Activated T-helper 2 cell treated with anti-CD3 and anti-CD28 coated beads, Interferon-gamma antibody, Interleukin-2, Interleukin-4, amounts not matched to agents 10 μg/mL and 5 μg/mL and 100 μg/mL, durations not matched to agents 14 hours and 24 hours and 36 hours (primary cell): ENCODE measurements at regions not wholly inside any gene's neighbourhood (a gene's known extent, or its start where the extent isn't known, plus 50 kb on each side); places are given as distances from the start of the nearest gene placed in this dataset.
"Not testable (repeated sequence)": the region's sequence is repeated elsewhere in the genome, so short reads cannot be mapped to it uniquely, and the experiment has no call there.

ENCODE experiments used
- DNase-seq: peaks from one replicate; pipeline ENCODE4 v3.0.0; 2021; ENCODE audit warnings: low spot score
- H3K27ac Mint-ChIP-seq: one replicate; pipeline ENCODE4 v1.8.0; 2021; ENCODE audit warnings: mixed read lengths
- H3K27me3 Mint-ChIP-seq: one replicate; pipeline ENCODE4 v1.8.0; 2021; ENCODE audit warnings: low read depth, mixed read lengths
- H3K36me3 Mint-ChIP-seq: one replicate; pipeline ENCODE4 v1.8.0; 2021; ENCODE audit warnings: low read depth, mixed read lengths
- H3K4me1 Mint-ChIP-seq: one replicate; pipeline ENCODE4 v1.8.0; 2021; ENCODE audit warnings: low read depth, mixed read lengths
- H3K4me3 Mint-ChIP-seq: one replicate; pipeline ENCODE4 v1.8.0; 2021; ENCODE audit warnings: low read depth, mild to moderate bottlenecking, moderate library complexity, mixed read lengths
- H3K9me3 Mint-ChIP-seq: one replicate; pipeline ENCODE4 v1.8.0; 2021; ENCODE audit warnings: mixed read lengths
- intact Hi-C: fragments of 100-400 bp; cut with micrococcal nuclease; formaldehyde crosslinking; loops from one replicate; pipeline ENCODE4 v1.15.1; 2023

DNA sequence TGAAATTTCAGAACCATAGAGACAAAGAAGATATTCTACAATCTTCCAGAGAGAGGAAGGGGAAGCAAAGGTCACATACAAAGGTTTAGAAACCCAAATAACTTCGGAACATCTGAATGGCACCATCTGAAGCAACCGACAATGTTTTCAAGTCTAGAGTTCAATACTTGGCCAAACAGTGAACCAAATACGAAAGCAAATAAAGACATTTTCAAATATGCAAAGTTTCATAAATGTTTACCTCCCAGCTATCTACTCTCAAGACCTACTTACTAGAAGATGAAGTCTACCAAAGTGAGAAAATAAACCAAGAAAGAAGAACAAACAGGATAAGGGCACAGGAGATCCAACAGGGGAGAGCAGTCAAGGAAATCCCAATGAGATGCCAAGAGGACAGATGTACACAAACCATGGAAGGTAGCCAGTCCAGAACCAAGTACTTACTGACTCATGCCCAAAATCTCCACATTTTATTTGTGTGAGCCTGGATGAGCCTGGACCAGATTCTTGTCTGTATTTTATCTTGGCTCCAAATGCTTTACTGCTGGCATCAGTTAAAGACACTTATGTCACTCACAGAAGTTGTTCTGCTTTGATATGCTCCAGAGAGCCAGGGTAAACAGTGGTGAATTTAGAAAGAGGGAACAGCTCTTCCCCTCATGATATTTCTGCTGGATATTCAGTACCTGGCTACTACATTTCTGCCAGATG, 173.3 kb downstream of the AVL9 start:
- H3K27ac Mint-ChIP-seq, H3K4me3 Mint-ChIP-seq, H3K9me3 Mint-ChIP-seq, intact Hi-C loops, H3K4me1 Mint-ChIP-seq, H3K36me3 Mint-ChIP-seq, DNase-seq: not testable (repeated sequence)
- H3K27me3 Mint-ChIP-seq, result peaks cover 11% of the 10 kb centered on the region

DNA sequence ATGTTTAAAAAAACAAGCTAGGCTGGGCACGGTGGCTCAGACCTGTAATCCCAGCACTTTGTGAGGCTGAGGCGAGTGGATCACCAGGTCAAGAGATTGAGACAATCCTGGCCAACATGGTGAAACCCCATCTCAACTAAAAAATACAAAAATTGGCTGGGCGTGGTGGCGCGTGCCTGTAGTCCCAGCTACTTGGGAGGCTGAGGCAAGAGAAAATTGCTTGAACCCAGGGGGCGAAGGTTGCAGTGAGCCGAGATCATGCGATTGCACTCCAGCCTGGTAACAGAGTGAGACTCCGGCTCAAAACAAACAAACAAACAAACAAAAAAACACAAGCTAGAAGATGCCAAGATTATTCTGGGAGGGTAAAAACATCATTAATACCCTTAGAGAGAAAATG, 172.3 kb downstream of the AVL9 start:
- intact Hi-C loops, H3K27ac Mint-ChIP-seq, DNase-seq, H3K4me1 Mint-ChIP-seq, H3K9me3 Mint-ChIP-seq, H3K36me3 Mint-ChIP-seq, H3K4me3 Mint-ChIP-seq: not testable (repeated sequence)
- peaks cover 15% of the 10 kb centered on the region for H3K27me3 Mint-ChIP-seq

DNA sequence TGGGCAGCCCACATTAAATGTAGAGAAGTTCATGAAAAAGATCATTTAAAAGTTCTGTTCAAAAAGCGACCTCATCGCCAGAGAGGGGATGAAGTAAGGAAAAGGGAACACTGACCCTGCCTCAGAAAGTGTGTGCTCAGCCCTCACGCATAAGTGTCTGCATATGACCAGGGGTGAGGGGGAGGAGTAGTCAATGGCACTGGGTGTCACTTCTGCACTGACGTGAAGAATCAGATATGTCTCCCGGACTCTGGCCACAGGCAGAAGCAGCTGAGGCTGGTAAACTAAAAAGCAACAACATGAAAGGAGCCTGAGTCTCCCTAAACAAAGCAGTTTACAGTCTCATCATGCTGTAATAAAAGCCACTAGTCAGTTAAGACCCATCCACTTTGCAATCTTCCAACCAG, 168.5 kb downstream of the AVL9 start:
- H3K4me3 Mint-ChIP-seq, H3K27ac Mint-ChIP-seq, H3K36me3 Mint-ChIP-seq, H3K4me1 Mint-ChIP-seq, intact Hi-C loops, H3K9me3 Mint-ChIP-seq, DNase-seq: not testable (repeated sequence)
- H3K27me3 Mint-ChIP-seq, result peaks cover 26% of the 10 kb centered on the region

DNA sequence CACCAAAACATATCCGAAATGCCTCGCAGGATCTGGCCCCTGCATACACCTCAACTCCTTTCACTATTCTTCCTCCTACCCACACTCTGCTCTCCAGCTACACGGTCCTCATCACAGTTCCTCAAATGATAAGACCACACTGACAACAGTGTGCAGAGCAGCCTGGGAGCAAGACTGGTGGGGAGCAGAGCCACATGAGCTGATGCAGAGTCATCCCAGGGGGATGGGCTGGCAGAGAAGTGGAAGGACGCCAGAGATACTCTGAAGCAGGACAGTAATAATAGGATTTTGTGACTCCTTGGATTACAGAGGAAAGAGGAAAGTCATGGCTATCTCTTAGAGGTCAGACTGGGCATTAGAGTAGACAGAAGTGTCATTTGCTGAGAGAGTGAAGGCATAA, 167.2 kb downstream of the AVL9 start:
- intact Hi-C loops, H3K4me3 Mint-ChIP-seq, H3K27ac Mint-ChIP-seq, H3K4me1 Mint-ChIP-seq, H3K36me3 Mint-ChIP-seq, H3K9me3 Mint-ChIP-seq, DNase-seq: not testable (repeated sequence)
- peaks cover 24% of the 10 kb centered on the region for H3K27me3 Mint-ChIP-seq

DNA sequence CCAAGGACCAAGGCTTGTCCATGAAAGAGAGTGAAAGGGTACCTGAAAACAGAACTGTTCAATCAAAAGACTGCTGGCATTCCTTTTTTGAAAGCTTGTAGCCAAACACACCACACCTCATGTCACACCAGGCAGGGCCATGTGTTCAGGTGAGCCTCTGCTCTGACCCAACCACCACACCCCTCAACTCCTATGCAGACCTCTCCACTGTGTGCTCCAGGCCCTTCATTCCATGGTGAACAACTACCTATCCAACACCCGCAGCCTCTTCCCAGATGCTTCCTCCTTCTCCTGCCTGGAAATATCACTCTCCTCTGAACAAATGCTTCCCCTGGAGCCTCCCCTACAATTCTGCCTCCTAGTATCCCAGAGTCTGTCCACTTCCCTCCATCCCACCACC, 166.6 kb downstream of the AVL9 start:
- Mint-ChIP-seq H3K4me1 (no peaks in the 10 kb centered on the region), H3K27me3 (peaks cover 27% of the 10 kb centered on the region), H3K36me3 (no peaks in the 10 kb centered on the region), H3K4me3 (no peak overlapping the region), H3K27ac (no peak overlapping the region), H3K9me3 (no peaks in the 10 kb centered on the region)
- no peak for DNase-seq
- intact Hi-C loops, result no loop called here

DNA sequence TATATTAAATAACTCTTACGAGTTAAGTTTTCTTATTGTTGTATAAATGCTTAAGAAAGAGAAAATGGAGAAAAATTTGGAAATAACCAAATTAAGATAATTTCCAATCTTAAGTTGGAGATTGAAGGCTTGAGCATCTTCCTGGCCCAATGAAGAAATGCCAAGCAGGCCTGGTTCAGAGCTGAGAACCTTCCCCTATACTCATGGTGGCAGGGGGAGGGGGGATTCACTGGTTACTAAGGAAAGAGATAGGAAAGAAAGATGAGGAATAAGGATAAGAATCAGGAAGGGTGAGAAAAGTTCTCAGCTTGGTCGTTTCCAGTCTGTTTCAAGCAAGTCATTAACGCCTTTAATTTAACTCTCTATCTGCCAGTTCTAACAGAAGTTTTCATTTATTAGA, 166.2 kb downstream of the AVL9 start:
- H3K4me3 Mint-ChIP-seq, result no peak overlapping the region
- no peaks in the 10 kb centered on the region for H3K4me1 Mint-ChIP-seq
- no peak for DNase-seq
- H3K36me3 Mint-ChIP-seq, result no peaks in the 10 kb centered on the region
- no peaks in the 10 kb centered on the region for H3K9me3 Mint-ChIP-seq
- no peak overlapping the region for H3K27ac Mint-ChIP-seq
- intact Hi-C loops, result no loop called here
- H3K27me3 Mint-ChIP-seq, result peaks cover 30% of the 10 kb centered on the region

DNA sequence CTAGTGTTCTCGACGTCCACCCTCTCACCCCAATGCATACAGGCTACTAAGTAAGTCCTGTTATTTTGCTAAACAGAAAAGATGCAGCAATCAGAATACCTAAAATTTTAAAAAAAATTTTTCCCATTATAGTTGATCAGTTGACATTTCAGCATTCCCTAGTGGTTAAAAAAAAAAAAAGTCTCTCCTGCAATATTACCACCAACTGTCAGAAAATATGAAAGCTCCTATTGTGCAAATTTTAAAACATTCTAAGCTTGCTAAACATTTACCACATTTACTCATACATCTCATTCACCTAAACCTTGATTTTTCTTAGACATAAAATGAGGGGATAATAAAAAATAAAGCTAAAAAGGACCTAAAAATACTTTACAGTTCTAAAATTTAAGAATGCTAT, 165.6 kb downstream of the AVL9 start:
- H3K4me3 Mint-ChIP-seq, result no peak overlapping the region
- H3K27me3 Mint-ChIP-seq, result peaks cover 29% of the 10 kb centered on the region
- no peak for DNase-seq
- intact Hi-C loops, result no loop called here
- H3K36me3 Mint-ChIP-seq, result no peaks in the 10 kb centered on the region
- no peaks in the 10 kb centered on the region for H3K9me3 Mint-ChIP-seq
- H3K4me1 Mint-ChIP-seq, result no peaks in the 10 kb centered on the region
- no peak overlapping the region for H3K27ac Mint-ChIP-seq

DNA sequence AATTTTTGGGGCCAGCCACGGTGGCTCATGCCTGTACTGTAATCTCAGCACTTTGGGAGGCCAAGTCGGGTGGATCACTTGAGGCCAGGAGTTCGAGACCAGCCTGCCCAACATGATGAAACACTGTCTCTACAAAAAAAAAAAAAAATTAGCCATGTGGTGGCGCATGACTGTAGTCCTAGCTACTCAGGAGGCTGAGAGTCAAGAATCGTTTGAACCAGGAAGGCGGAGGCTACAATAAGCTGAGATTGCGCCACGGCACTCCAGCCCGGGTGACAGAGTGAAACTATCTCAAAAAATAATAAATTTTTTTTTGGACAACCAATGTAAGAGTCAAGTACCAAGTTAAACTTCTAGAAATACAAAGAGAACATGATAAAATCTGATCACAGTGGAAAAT, 164.6 kb downstream of the AVL9 start:
- H3K9me3 Mint-ChIP-seq, result no peaks in the 10 kb centered on the region
- no peaks in the 10 kb centered on the region for H3K36me3 Mint-ChIP-seq
- intact Hi-C loops, result no loop called here
- H3K4me3 Mint-ChIP-seq, result no peak overlapping the region
- peaks cover 29% of the 10 kb centered on the region for H3K27me3 Mint-ChIP-seq
- DNase-seq, result no peak
- no peaks in the 10 kb centered on the region for H3K4me1 Mint-ChIP-seq
- H3K27ac Mint-ChIP-seq, result no peak overlapping the region

DNA sequence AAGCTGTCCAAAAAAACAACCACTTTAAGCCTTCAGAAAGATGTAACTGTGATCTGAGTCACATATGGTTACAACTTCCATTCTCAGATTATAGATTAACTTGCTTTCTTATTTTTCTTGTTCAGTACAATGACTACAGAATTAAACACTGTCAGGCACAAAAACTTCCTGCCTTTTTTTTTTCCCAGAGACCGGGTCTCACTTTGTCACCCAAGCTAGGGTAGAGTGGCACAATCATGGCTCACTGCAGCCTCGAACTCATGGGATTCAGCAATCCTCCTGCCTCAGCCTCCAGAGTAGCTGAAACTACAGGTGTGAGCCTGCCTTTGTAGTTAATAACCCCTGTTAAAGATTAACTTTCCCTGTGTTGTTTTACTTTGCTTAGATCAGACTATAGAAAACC, 163.2 kb downstream of the AVL9 start:
- H3K36me3 Mint-ChIP-seq, result no peaks in the 10 kb centered on the region
- no peak for DNase-seq
- H3K27ac Mint-ChIP-seq, result no peak overlapping the region
- no peaks in the 10 kb centered on the region for H3K9me3 Mint-ChIP-seq
- peaks cover 33% of the 10 kb centered on the region for H3K27me3 Mint-ChIP-seq
- intact Hi-C loops, result no loop called here
- H3K4me3 Mint-ChIP-seq, result no peak overlapping the region
- H3K4me1 Mint-ChIP-seq, result no peaks in the 10 kb centered on the region

DNA sequence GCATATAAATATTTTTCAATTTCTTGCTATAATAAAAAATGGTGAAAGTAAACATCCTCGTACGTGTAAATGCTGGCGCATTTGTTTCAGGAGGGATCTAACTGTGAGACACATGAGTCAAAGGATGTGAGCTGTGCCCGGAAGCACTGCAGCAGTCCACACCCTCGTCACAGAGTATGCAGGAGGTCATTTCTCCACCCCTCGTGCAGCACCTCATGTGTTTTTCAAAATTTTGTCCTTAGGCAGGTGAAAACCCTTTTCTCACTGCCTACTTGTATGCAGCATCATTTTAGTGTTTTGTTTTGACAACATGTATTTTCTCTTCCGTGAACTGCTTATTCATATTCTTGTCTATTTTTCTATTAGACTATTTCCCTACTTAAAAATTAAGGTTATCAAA, 162.7 kb downstream of the AVL9 start:
- H3K27ac Mint-ChIP-seq, result no peak overlapping the region
- no peaks in the 10 kb centered on the region for H3K4me1 Mint-ChIP-seq
- no peak overlapping the region for H3K4me3 Mint-ChIP-seq
- H3K27me3 Mint-ChIP-seq, result peaks cover 29% of the 10 kb centered on the region
- H3K36me3 Mint-ChIP-seq, result no peaks in the 10 kb centered on the region
- H3K9me3 Mint-ChIP-seq, result no peaks in the 10 kb centered on the region
- intact Hi-C loops, result no loop called here
- DNase-seq, result no peak

DNA sequence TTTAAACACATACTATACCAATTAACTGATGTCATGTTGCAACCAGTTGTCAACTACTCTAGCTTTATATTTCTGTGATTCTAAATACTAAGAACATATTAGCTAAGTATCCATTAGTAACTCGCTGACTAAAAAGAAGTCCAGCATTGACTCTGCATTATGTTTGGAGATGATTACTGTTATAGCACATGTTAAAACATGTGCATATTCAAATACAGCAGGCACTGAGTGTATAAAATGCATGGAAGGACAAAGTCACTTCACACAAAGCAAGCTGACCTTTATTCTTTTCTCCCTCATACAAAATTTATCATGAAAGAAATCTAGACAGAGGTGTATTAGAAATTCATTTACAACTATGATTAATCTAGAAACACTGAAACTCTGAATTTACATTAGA, 159.3 kb downstream of the AVL9 start:
- H3K4me1 Mint-ChIP-seq, DNase-seq, H3K9me3 Mint-ChIP-seq, H3K36me3 Mint-ChIP-seq, intact Hi-C loops, H3K27ac Mint-ChIP-seq, H3K4me3 Mint-ChIP-seq: not testable (repeated sequence)
- peaks cover 35% of the 10 kb centered on the region for H3K27me3 Mint-ChIP-seq

DNA sequence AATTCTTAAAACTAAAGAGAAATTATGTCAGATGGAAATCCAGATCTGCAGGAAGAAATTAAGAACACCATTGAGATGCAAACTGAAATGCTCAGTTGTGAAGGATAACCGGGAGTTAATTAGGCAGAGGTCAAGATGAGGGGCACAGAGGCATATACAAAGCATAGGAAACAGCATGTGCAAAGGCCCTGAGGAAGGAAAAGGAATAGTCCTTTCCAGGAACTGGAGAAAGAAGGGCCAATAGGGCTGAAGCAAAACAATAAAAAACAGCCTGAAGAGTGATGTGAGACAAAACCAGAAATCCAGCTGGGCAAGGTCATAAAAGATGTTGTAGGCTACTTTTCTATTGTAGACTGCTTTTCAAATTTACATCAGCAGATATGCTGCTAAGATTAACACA, 155.1 kb downstream of the AVL9 start:
- intact Hi-C loops, H3K4me1 Mint-ChIP-seq, H3K4me3 Mint-ChIP-seq, H3K36me3 Mint-ChIP-seq, H3K9me3 Mint-ChIP-seq, DNase-seq, H3K27ac Mint-ChIP-seq: not testable (repeated sequence)
- peaks cover 35% of the 10 kb centered on the region for H3K27me3 Mint-ChIP-seq

DNA sequence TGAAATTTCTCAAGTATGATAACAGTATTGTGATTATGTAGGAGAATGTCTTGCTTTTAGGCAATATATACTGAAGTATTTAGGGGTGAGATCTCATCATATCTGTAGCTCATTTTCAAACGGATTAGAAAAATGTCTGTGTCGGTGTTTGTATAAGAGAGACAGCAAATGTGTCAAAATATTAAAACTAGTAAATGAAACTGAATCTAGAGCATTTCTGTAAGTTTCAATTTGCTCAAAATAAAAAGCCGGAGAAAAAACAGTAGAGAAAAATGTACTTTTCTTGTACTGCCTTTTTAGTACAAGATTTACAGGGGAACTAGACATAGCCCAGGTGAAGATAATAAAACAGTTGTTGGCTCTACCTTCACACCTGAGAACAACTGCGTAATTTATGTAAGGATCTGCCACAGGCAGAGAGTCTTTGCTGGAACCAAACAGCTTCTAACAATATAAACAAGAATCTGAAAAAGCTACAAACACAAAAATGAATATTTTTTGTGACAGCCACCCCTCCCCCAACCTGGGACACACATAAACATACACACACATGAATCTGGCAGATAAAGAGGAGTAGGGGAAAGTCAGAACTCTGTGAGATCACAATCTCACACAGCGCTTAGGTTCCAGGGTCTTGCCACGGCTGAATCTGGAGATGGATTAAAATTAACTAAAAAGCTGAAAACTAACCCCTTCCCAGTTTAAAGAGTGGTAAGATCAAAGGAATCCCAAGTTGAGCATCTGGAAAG, 153.3 kb downstream of the AVL9 start:
- DNase-seq, result no peak
- H3K9me3 Mint-ChIP-seq, result no peaks in the 10 kb centered on the region
- intact Hi-C loops, result no loop called here
- H3K4me1 Mint-ChIP-seq, result peaks cover 1% of the 10 kb centered on the region
- no peak overlapping the region for H3K4me3 Mint-ChIP-seq
- peaks cover 29% of the 10 kb centered on the region for H3K27me3 Mint-ChIP-seq
- H3K27ac Mint-ChIP-seq, result no peak overlapping the region
- H3K36me3 Mint-ChIP-seq, result no peaks in the 10 kb centered on the region
